ENCODE measurements at regions not wholly inside any gene's neighbourhood (a gene's known extent, or its start where the extent isn't known, plus 50 kb on each side); places are given as distances from the start of the nearest gene placed in this dataset.
"Not testable (repeated sequence)": the region's sequence is repeated elsewhere in the genome, so short reads cannot be mapped to it uniquely, and the experiment has no call there.

DNA sequence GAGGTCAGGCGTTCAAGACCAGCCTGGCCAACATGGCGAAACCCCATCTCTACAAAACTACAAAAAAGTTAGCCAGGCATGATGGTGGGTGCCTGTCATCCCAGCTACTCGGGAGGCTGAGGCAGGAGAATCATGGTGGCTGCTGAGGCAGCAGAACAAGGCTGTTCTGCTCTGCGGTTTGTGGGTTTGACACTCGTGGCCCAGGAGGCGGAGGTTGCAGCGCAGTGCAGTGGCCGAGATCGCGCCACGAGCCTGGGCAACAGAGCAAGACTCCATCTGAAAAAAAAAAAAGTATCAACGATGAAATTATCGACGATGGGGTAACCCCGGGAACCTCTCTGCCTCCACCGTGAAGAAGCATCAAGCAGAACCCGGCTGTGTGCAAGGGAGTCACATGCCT, 5478.8 kb upstream of the TPTE start:
- DNase-seq; BruUV-seq (replicated peaks); CTCF ChIA-PET; H3K4me3 Mint-ChIP-seq (ENCODE audit: low read depth, unreplicated experiment); H3K27ac Mint-ChIP-seq (ENCODE audit: unreplicated experiment); H3K27me3 Mint-ChIP-seq (ENCODE audit: unreplicated experiment); intact Hi-C loops (cut with micrococcal nuclease; ENCODE audit: unreplicated experiment); H3K9me3 Mint-ChIP-seq (ENCODE audit: low read depth, unreplicated experiment); H3K36me3 Mint-ChIP-seq (ENCODE audit: insufficient read depth, unreplicated experiment); H3K4me1 Mint-ChIP-seq (ENCODE audit: low read depth, unreplicated experiment): not testable (repeated sequence)

DNA sequence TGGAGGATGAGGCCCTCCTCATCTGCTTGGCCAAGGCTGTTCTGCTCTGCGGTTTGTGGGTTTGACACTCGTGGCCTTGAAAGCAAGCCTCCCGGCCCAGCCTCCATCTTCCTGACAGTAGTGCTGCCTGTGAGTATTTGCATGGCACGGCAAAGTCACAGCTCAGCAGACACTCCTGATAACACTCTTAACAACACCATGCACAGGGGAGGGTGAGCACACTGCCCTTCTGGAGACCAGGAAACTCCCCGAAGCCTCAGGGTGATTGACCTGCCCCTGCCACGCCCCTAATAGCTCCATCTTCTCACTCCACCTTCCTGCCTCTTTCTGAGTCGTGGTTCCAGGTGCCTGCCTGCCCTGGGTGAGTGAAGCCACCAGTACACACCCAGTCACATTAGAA, 5476.6 kb upstream of the TPTE start:
- BruUV-seq (replicated peaks); H3K4me1 Mint-ChIP-seq (ENCODE audit: low read depth, unreplicated experiment); H3K9me3 Mint-ChIP-seq (ENCODE audit: low read depth, unreplicated experiment); CTCF ChIA-PET; intact Hi-C loops (cut with micrococcal nuclease; ENCODE audit: unreplicated experiment); H3K27ac Mint-ChIP-seq (ENCODE audit: unreplicated experiment); H3K4me3 Mint-ChIP-seq (ENCODE audit: low read depth, unreplicated experiment); DNase-seq; H3K36me3 Mint-ChIP-seq (ENCODE audit: insufficient read depth, unreplicated experiment); H3K27me3 Mint-ChIP-seq (ENCODE audit: unreplicated experiment): not testable (repeated sequence)

DNA sequence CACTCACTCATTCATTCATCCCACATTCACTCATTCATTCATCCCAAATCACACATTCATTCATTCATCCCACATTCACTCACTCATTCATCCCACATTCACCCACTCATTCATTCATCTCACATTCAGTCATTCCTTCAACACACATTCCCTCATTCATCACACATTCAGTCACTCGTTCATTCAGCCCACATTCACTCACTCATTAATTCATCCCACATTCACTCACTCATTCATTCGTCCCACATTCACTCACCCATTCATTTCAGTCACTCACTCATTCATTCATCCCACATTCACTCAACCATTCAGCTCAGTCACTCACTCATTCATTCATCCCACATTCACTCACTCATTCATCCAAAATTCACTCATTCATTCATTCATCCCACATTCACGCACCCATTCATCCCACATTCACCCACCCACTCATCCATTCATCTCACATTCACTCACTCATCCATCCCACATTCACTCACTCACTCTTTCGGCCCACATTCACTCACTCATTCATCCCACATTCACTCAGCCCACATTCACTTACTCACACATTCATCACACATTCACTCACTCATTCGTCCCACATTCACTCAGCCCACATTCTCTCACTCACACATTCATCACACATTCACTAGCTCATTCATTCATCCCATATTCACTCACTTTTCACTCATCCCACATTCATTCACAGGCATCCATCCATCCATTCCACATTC, 5469.9 kb upstream of the TPTE start:
- H3K9me3 Mint-ChIP-seq (ENCODE audit: low read depth, unreplicated experiment); H3K27me3 Mint-ChIP-seq (ENCODE audit: unreplicated experiment); DNase-seq; CTCF ChIA-PET; H3K4me1 Mint-ChIP-seq (ENCODE audit: low read depth, unreplicated experiment); BruUV-seq (replicated peaks); intact Hi-C loops (cut with micrococcal nuclease; ENCODE audit: unreplicated experiment); H3K27ac Mint-ChIP-seq (ENCODE audit: unreplicated experiment); H3K4me3 Mint-ChIP-seq (ENCODE audit: low read depth, unreplicated experiment); H3K36me3 Mint-ChIP-seq (ENCODE audit: insufficient read depth, unreplicated experiment): not testable (repeated sequence)

DNA sequence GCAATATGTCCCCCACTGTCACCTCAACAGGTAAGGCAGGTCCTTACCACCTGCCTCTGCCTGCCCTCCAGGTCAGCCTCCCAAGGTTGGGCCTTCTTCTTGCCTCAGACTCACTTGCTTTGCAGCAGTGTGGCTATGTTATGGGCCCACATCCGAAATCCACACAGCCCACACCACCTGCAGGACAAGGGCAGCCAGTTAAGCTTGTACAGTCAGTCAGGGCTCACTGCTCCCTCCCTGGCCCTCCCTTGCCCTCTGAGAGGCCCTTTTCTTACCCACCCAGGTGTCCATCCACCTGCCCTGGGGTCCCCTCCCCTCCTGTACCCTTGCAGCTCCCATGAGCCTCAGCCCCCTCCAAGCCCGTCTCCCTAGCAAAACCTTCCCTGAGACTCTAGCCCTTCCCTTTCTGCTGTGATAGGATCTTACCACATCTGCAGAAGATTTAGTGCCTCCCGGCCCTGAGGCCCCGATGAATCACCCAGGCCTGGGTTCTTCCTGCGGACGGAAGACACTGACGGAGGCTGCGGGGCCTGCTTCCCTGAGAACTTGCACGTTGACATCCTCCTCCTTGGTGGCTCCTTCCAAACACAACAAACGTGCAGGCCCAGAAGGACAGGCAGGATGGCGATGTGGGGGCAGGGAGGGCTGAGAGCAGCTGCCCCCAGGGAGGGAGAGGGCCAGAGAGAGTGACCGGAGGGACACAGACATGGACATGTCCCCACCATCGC, 5466.2 kb upstream of the TPTE start:
- intact Hi-C loops (cut with micrococcal nuclease; ENCODE audit: unreplicated experiment); H3K27ac Mint-ChIP-seq (ENCODE audit: unreplicated experiment); H3K36me3 Mint-ChIP-seq (ENCODE audit: insufficient read depth, unreplicated experiment); H3K27me3 Mint-ChIP-seq (ENCODE audit: unreplicated experiment); CTCF ChIA-PET; H3K4me3 Mint-ChIP-seq (ENCODE audit: low read depth, unreplicated experiment); H3K9me3 Mint-ChIP-seq (ENCODE audit: low read depth, unreplicated experiment); H3K4me1 Mint-ChIP-seq (ENCODE audit: low read depth, unreplicated experiment); BruUV-seq (replicated peaks); DNase-seq: not testable (repeated sequence)

DNA sequence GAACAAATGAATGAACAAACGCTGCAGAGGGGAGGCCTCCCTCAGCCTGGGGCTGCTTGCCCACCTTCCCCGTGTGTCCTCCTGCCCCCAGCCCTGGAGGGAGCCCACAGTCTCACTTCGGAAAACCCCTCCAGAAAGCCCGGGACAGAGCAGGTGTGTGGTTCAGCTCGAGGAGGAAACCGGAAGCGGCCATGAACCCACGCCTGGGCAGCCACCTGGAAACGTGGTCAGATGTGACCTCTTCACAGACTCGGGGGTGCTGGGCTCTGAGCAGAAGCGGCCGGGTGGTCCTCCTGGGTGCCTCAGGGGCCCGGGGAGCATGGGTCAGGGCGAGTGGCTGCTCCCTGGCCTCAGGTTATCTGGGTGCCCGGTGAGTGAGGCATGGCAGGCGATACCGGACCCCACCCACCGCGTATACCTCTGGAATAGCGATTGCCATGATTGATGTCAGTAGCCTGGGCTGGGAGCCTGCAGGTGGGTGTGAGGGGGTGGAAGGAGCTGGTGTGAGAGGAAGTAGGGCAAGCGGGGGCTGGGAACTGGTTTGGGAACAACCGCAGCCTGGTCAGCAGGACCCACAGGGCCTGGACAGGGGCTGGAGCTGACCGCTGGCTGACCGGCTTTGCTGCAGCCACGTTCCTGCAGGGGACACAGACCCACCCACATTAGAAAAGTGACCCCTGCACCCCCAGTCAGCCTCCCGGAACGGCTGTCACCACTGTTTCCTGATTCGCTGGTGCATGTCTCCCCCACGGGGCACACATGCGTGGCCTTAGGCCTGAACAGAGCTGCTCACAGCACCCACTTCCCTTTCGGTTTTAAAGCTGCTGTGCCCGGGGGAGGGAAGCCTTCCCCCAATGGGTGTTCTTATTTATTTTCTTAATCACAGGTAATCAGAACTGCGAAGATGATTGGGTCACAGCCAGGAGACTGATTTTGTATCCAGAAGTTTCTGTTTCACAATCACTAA, 5465.1 kb upstream of the TPTE start:
- H3K27me3 Mint-ChIP-seq (ENCODE audit: unreplicated experiment); BruUV-seq (replicated peaks); H3K9me3 Mint-ChIP-seq (ENCODE audit: low read depth, unreplicated experiment); CTCF ChIA-PET; DNase-seq; H3K4me3 Mint-ChIP-seq (ENCODE audit: low read depth, unreplicated experiment); intact Hi-C loops (cut with micrococcal nuclease; ENCODE audit: unreplicated experiment); H3K4me1 Mint-ChIP-seq (ENCODE audit: low read depth, unreplicated experiment); H3K27ac Mint-ChIP-seq (ENCODE audit: unreplicated experiment); H3K36me3 Mint-ChIP-seq (ENCODE audit: insufficient read depth, unreplicated experiment): not testable (repeated sequence)

DNA sequence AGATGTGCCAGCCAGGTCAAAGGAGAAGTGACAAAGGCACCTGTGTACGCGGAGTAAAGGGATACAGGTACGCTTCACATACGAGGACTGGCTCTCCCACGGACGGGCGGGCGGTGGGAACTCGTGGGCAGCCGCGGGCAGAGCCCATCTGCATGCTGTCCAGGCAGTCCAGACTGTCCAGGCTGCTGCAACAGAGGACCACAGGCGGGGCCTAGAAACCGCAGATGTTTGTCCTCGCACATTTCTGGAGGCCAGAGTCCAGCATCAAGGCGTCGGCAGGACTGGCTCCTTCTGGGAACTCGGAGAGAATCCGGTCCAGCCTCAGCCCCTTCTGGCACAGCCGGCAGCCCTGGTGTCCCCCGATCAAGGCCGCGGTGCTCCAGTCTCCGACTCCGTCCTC, 5464.3 kb upstream of the TPTE start:
- H3K4me1 Mint-ChIP-seq (ENCODE audit: low read depth, unreplicated experiment); H3K9me3 Mint-ChIP-seq (ENCODE audit: low read depth, unreplicated experiment); BruUV-seq (replicated peaks); H3K27ac Mint-ChIP-seq (ENCODE audit: unreplicated experiment); H3K36me3 Mint-ChIP-seq (ENCODE audit: insufficient read depth, unreplicated experiment); H3K27me3 Mint-ChIP-seq (ENCODE audit: unreplicated experiment); DNase-seq; intact Hi-C loops (cut with micrococcal nuclease; ENCODE audit: unreplicated experiment); H3K4me3 Mint-ChIP-seq (ENCODE audit: low read depth, unreplicated experiment); CTCF ChIA-PET: not testable (repeated sequence)

DNA sequence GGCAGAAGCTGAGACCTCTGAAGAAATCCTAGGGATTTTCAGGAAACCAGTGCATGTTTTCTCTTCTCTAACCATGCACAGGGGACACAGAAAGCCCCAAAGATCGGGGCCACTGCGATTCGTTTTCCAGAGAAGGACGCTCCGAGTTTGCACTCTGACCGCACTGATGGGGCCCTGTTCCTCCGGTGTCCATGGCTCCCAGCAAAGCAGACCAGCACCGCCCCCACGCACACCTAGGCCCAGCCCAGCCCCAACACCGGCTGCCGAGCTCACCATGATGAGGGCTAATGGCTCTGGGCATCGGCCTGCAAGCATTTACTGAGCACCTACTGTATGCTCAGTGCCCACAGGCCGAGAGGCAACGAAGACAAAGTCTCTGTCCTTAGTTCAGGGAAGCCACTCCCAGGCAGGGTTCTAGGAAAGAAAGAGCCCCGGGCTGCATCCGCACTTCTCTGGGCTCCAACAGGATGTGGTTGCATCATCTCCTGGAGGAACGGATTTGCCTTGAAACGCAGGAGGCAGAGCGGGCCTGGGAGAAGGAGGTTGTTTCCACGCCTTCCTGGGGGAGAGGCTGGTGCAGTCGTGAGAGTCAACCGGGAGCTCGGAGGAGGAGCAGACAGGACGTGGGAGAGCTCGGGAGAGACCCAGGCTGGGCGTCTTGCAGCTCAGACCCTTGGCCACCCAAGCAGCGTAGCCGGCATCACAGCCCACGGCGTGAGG, 5460.9 kb upstream of the TPTE start:
- BruUV-seq (replicated peaks); intact Hi-C loops (cut with micrococcal nuclease; ENCODE audit: unreplicated experiment): not testable (repeated sequence)

DNA sequence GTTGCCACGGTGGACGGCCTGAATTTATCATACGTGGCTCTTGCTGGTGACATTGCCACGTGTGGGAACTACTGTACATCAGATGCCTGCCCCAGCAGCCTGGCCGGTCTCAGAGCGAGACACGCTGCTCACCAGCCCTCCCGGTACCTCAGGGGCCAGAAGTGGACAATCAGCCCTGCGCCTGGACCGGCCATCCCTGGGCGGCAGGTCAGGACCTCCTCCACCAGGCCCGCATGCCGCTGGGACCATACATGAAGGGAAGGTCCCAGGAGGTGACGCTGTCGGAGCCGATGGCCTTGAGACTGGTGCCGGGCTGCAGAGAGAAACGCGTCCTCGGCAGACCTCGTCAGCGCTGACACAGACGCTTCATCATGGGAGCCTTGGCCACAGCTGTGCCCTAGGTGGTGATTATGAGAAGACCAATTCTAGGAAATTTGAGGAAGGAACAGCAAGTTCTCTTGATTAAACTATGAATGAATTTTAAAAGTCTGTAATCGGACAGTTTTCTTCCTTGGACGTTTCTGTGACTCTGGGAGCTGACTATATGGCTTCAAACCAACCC, 5456.7 kb upstream of the TPTE start:
- H3K36me3 Mint-ChIP-seq (ENCODE audit: insufficient read depth, unreplicated experiment); H3K9me3 Mint-ChIP-seq (ENCODE audit: low read depth, unreplicated experiment); CTCF ChIA-PET; DNase-seq; H3K4me1 Mint-ChIP-seq (ENCODE audit: low read depth, unreplicated experiment); H3K27ac Mint-ChIP-seq (ENCODE audit: unreplicated experiment); BruUV-seq (replicated peaks); H3K4me3 Mint-ChIP-seq (ENCODE audit: low read depth, unreplicated experiment); H3K27me3 Mint-ChIP-seq (ENCODE audit: unreplicated experiment); intact Hi-C loops (cut with micrococcal nuclease; ENCODE audit: unreplicated experiment): not testable (repeated sequence)

More for the DNA sequence above, 5460.9 kb upstream of the TPTE start:
- H3K27me3 Mint-ChIP-seq (ENCODE audit: unreplicated experiment); H3K27ac Mint-ChIP-seq (ENCODE audit: unreplicated experiment); H3K4me3 Mint-ChIP-seq (ENCODE audit: low read depth, unreplicated experiment); CTCF ChIA-PET; H3K9me3 Mint-ChIP-seq (ENCODE audit: low read depth, unreplicated experiment); H3K4me1 Mint-ChIP-seq (ENCODE audit: low read depth, unreplicated experiment); H3K36me3 Mint-ChIP-seq (ENCODE audit: insufficient read depth, unreplicated experiment); DNase-seq: not testable (repeated sequence)

Measured in Calu3 (cell line).